HG03064 (cell line): ENCODE measurements at regions not wholly inside any gene's neighbourhood (a gene's known extent, or its start where the extent isn't known, plus 50 kb on each side); places are given as distances from the start of the nearest gene placed in this dataset.

Experiments
- ATAC-seq: cut with Tn5 transposase; IDR thresholded peaks from one replicate; pipeline ENCODE4 v1.9.1; 2021; ENCODE audit warnings: low read depth; ENCODE audit not compliant: unreplicated experiment

- ATAC-seq, result no peak
Measured at GRCh38 chr11:19313140-19313539, 72.4 kb upstream of the E2F8 start.

GRCh38 chr11:19311308-19312030 is 70.7 kb upstream of the E2F8 start:
- ATAC-seq, result peak; percentile 75

- ATAC-seq, result no peak
Measured at GRCh38 chr11:19307498-19307897, 66.8 kb upstream of the E2F8 start.

GRCh38 chr11:19306179-19306944 is 65.6 kb upstream of the E2F8 start:
- no peak for ATAC-seq

GRCh38 chr11:19301361-19301760 is 60.6 kb upstream of the E2F8 start:
- no peak for ATAC-seq

- ATAC-seq, result no peak
Measured at GRCh38 chr11:19294444-19294843, 53.7 kb upstream of the E2F8 start.

- no peak for ATAC-seq
Measured at GRCh38 chr11:19291064-19291463, 50.3 kb upstream of the E2F8 start.
